ENCODE measurements at regions not wholly inside any gene's neighbourhood (a gene's known extent, or its start where the extent isn't known, plus 50 kb on each side); places are given as distances from the start of the nearest gene placed in this dataset.

DNA sequence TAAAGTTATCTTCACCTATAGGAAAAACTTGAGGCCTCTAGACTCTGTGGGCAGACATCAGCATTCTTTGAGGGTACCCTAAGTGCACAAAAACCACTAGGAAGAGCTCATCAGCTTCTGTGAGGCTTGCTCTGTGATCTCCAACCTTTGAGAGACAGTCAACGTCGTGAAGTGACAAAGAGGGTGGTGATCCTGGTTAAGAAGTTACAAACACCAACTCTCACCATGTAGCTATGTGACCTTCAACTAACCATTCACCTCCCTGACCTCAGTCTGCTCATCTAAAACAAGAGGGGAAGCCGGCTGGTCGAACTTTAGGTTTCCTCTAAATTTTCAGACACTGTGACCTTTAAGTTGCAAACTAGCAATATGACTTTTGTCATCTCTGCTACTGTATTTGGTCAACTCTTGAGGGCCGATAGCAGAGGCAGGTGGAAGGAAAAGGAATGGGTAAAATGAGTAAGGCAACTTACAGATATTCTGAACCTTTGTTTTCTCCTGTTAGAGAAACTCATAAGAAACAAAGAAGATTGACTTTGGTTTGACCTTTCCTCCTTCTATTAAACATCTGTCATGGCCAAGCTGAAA lies 103.2 kb upstream of the PARP11 start:
- Mint-ChIP-seq H3K4me3 (ENCODE audit: unreplicated experiment) (no peak overlapping the region), H3K27ac (ENCODE audit: unreplicated experiment) (no peak overlapping the region), H3K9me3 (ENCODE audit: unreplicated experiment) (no peaks in the 10 kb centered on the region), H3K27me3 (ENCODE audit: unreplicated experiment) (peaks cover 3% of the 10 kb centered on the region), H3K4me1 (ENCODE audit: unreplicated experiment) (peaks cover 6% of the 10 kb centered on the region), H3K36me3 (ENCODE audit: low read depth, unreplicated experiment) (no peaks in the 10 kb centered on the region)
- DNase-seq (ENCODE audit: low spot score) = no peak
- no peak for TF ChIP-seq CTCF (IDR thresholded peaks at IDR 0.05; ENCODE audit: unreplicated experiment)

- Mint-ChIP-seq H3K9me3 (ENCODE audit: unreplicated experiment) (no peaks in the 10 kb centered on the region), H3K27ac (ENCODE audit: unreplicated experiment) (no peak overlapping the region), H3K4me3 (ENCODE audit: unreplicated experiment) (no peak overlapping the region), H3K27me3 (ENCODE audit: unreplicated experiment) (peaks cover under 1% of the 10 kb centered on the region), H3K36me3 (ENCODE audit: low read depth, unreplicated experiment) (no peaks in the 10 kb centered on the region), H3K4me1 (ENCODE audit: unreplicated experiment) (peaks cover 6% of the 10 kb centered on the region)
- TF ChIP-seq CTCF (IDR thresholded peaks at IDR 0.05; ENCODE audit: unreplicated experiment) = no peak
- no peak for DNase-seq (ENCODE audit: low spot score)
These were observed 102.5 kb upstream of the PARP11 start for GRCh38 chr12:3975652-3976051.

DNA sequence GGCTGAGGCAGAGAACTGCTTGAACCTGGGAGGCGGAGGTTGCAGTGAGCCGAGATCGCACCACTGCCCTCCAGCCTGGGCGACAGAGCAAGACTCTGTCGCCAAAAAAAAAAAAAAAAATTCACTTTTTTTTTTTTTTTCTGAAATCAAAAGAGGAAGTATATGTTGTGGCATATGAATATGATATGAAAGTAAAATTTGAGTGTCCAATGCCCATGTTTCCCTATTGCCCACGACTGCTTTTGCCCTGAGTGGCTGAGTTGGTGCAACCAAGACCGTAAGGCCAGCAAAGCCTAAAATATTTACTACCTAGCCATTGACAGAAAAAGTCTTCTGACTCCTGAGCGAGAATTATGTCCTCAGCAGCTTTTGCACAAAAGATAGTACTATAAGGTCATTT lies 101.7 kb upstream of the PARP11 start:
- no peak for TF ChIP-seq CTCF (IDR thresholded peaks at IDR 0.05; ENCODE audit: unreplicated experiment)
- Mint-ChIP-seq H3K4me1 (ENCODE audit: unreplicated experiment) (peaks cover 6% of the 10 kb centered on the region), H3K36me3 (ENCODE audit: low read depth, unreplicated experiment) (no peaks in the 10 kb centered on the region), H3K9me3 (ENCODE audit: unreplicated experiment) (no peaks in the 10 kb centered on the region), H3K27me3 (ENCODE audit: unreplicated experiment) (no peaks in the 10 kb centered on the region), H3K27ac (ENCODE audit: unreplicated experiment) (no peak overlapping the region), H3K4me3 (ENCODE audit: unreplicated experiment) (no peak overlapping the region)
- no peak for DNase-seq (ENCODE audit: low spot score)

DNA sequence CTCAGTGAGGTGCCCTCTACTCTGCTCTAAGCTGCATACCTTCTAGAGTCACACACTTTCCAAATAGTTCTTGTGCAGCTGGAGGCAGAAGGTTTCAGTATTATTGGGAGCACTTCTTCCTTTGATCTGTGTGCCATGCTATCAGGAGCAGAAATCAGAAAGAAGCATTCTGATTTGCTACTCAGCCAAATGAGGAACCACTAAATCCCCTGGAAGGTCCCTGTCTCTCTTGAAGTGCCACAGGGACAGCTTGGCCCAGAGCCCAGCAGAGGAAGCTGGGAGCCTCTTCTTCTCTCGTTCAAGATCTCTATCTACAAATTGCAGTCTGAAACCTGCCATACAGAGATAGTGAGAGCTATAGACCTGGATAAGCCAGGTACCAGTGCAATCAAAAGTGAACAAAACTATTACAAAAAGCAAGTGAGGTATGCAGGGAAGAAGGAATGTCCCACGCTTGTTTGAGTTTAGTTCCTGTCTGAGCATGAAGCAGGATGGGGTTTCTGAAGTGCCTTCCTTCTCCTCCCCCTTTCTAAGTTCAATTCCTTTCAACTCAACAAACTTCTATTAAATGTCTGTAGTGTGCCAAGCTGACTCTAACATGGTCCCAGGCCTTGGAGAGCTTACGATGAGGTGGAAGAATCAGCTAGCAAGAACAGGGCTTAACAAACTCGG lies 100.9 kb upstream of the PARP11 start:
- no peak for DNase-seq (ENCODE audit: low spot score)
- no peaks in the 10 kb centered on the region for H3K27me3 Mint-ChIP-seq (ENCODE audit: unreplicated experiment)
- no peak for TF ChIP-seq CTCF (IDR thresholded peaks at IDR 0.05; ENCODE audit: unreplicated experiment)
- H3K36me3 Mint-ChIP-seq (ENCODE audit: low read depth, unreplicated experiment) = no peaks in the 10 kb centered on the region
- H3K4me3 Mint-ChIP-seq (ENCODE audit: unreplicated experiment) = no peak overlapping the region
- no peak overlapping the region for H3K27ac Mint-ChIP-seq (ENCODE audit: unreplicated experiment)
- no peaks in the 10 kb centered on the region for H3K9me3 Mint-ChIP-seq (ENCODE audit: unreplicated experiment)
- H3K4me1 Mint-ChIP-seq (ENCODE audit: unreplicated experiment) = peaks cover 6% of the 10 kb centered on the region

GRCh38 chr12:3973269-3973884 lies 100.2 kb upstream of the PARP11 start:
- H3K4me1 Mint-ChIP-seq (ENCODE audit: unreplicated experiment) = peaks cover 6% of the 10 kb centered on the region
- TF ChIP-seq CTCF (IDR thresholded peaks at IDR 0.05; ENCODE audit: unreplicated experiment) = no peak
- H3K36me3 Mint-ChIP-seq (ENCODE audit: low read depth, unreplicated experiment) = no peaks in the 10 kb centered on the region
- no peak overlapping the region for H3K27ac Mint-ChIP-seq (ENCODE audit: unreplicated experiment)
- H3K9me3 Mint-ChIP-seq (ENCODE audit: unreplicated experiment) = no peaks in the 10 kb centered on the region
- no peak overlapping the region for H3K4me3 Mint-ChIP-seq (ENCODE audit: unreplicated experiment)
- H3K27me3 Mint-ChIP-seq (ENCODE audit: unreplicated experiment) = no peaks in the 10 kb centered on the region
- no peak for DNase-seq (ENCODE audit: low spot score)
